ENCODE measurements at regions not wholly inside any gene's neighbourhood (a gene's known extent, or its start where the extent isn't known, plus 50 kb on each side); places are given as distances from the start of the nearest gene placed in this dataset.
A peak's percentile ranks its signal among the peaks of the same experiment; 100 is the strongest.

- no peak overlapping the region for H2BK120ac ChIP-seq (ENCODE audit: low read depth, low read length)
- no peak for DNase-seq
- no peak overlapping the region for H2BK15ac ChIP-seq (replicated peaks; ENCODE audit: low read depth)
- H3K4me3 ChIP-seq (ENCODE audit: low read length) = no peak overlapping the region
- H3K4me1 ChIP-seq (ENCODE audit: control insufficient read depth, low read depth, low read length) = no peaks in the 10 kb centered on the region
- no peak overlapping the region for H3K23ac ChIP-seq (ENCODE audit: low read length)
- no peak overlapping the region for H3K4ac ChIP-seq (ENCODE audit: low read depth, low read length)
- no peak overlapping the region for H4K5ac ChIP-seq (ENCODE audit: low read length)
- H2AK5ac ChIP-seq (ENCODE audit: low read length) = no peak overlapping the region
- no peak overlapping the region for H3K56ac ChIP-seq (ENCODE audit: low read length)
- no peak overlapping the region for H3K18ac ChIP-seq (ENCODE audit: low read length)
- H3K27ac ChIP-seq (ENCODE audit: low read depth, low read length) = no peak overlapping the region
- no peak overlapping the region for H2BK5ac ChIP-seq (ENCODE audit: low read length)
- no peak overlapping the region for H3K4me2 ChIP-seq (ENCODE audit: low read length)
- H3K79me2 ChIP-seq (ENCODE audit: control insufficient read depth, insufficient read depth, low read length) = no peaks in the 10 kb centered on the region
- H3K36me3 ChIP-seq (ENCODE audit: control insufficient read depth, insufficient read depth, low read length) = no peaks in the 10 kb centered on the region
- H3K27me3 ChIP-seq (ENCODE audit: insufficient read depth, low read length, poor library complexity) = no peaks in the 10 kb centered on the region
- H4K8ac ChIP-seq (ENCODE audit: low read depth, low read length) = no peak overlapping the region
- H3K79me1 ChIP-seq (ENCODE audit: low read length) = no peaks in the 10 kb centered on the region
- no peak overlapping the region for H3K9ac ChIP-seq (ENCODE audit: low read length)
Observed at GRCh38 chr10:30786131-30786530, 156.6 kb upstream of the LYZL2 start.

- no peak overlapping the region for H3K27ac ChIP-seq (ENCODE audit: low read depth, low read length)
- no peak overlapping the region for H3K23ac ChIP-seq (ENCODE audit: low read length)
- no peak overlapping the region for H2BK120ac ChIP-seq (ENCODE audit: low read depth, low read length)
- no peaks in the 10 kb centered on the region for H3K79me1 ChIP-seq (ENCODE audit: low read length)
- no peaks in the 10 kb centered on the region for H3K79me2 ChIP-seq (ENCODE audit: control insufficient read depth, insufficient read depth, low read length)
- H3K9ac ChIP-seq (ENCODE audit: low read length) = peak overlapping the region; percentile 60
- H3K56ac ChIP-seq (ENCODE audit: low read length) = peak overlapping the region; percentile 66
- H3K27me3 ChIP-seq (ENCODE audit: insufficient read depth, low read length, poor library complexity) = no peaks in the 10 kb centered on the region
- WGBS (ENCODE audit: extremely low coverage, insufficient coverage, low lambda C conversion rate) = no CpG with 5 or more reads among the region's 63 CpGs
- H3K4me3 ChIP-seq (ENCODE audit: low read length) = peak overlapping the region; percentile 39
- H3K4ac ChIP-seq (ENCODE audit: low read depth, low read length) = no peak overlapping the region
- no peak overlapping the region for H2AK5ac ChIP-seq (ENCODE audit: low read length)
- H3K18ac ChIP-seq (ENCODE audit: low read length) = peak overlapping the region; percentile 43
- no peaks in the 10 kb centered on the region for H3K4me1 ChIP-seq (ENCODE audit: control insufficient read depth, low read depth, low read length)
- H4K5ac ChIP-seq (ENCODE audit: low read length) = no peak overlapping the region
- H3K36me3 ChIP-seq (ENCODE audit: control insufficient read depth, insufficient read depth, low read length) = no peaks in the 10 kb centered on the region
- no peak overlapping the region for H2BK5ac ChIP-seq (ENCODE audit: low read length)
- no peak overlapping the region for H2BK15ac ChIP-seq (replicated peaks; ENCODE audit: low read depth)
- no peak overlapping the region for H4K8ac ChIP-seq (ENCODE audit: low read depth, low read length)
- peak; percentile 95 for DNase-seq
- peak overlapping the region; percentile 42 for H3K4me2 ChIP-seq (ENCODE audit: low read length)
Observed at GRCh38 chr10:30784897-30785605, 155.5 kb upstream of the LYZL2 start.

GRCh38 chr10:30784524-30784896 is 155.0 kb upstream of the LYZL2 start:
- no peak overlapping the region for H4K5ac ChIP-seq (ENCODE audit: low read length)
- no peak overlapping the region for H4K8ac ChIP-seq (ENCODE audit: low read depth, low read length)
- no peaks in the 10 kb centered on the region for H3K79me2 ChIP-seq (ENCODE audit: control insufficient read depth, insufficient read depth, low read length)
- H2AK5ac ChIP-seq (ENCODE audit: low read length) = no peak overlapping the region
- H3K27ac ChIP-seq (ENCODE audit: low read depth, low read length) = no peak overlapping the region
- no peak for DNase-seq
- H2BK5ac ChIP-seq (ENCODE audit: low read length) = no peak overlapping the region
- H3K27me3 ChIP-seq (ENCODE audit: insufficient read depth, low read length, poor library complexity) = no peaks in the 10 kb centered on the region
- peak overlapping the region; percentile 60 for H3K9ac ChIP-seq (ENCODE audit: low read length)
- H2BK120ac ChIP-seq (ENCODE audit: low read depth, low read length) = no peak overlapping the region
- H3K79me1 ChIP-seq (ENCODE audit: low read length) = no peaks in the 10 kb centered on the region
- peak overlapping the region; percentile 42 for H3K4me2 ChIP-seq (ENCODE audit: low read length)
- H3K4ac ChIP-seq (ENCODE audit: low read depth, low read length) = peak overlapping the region; percentile 70
- no peak overlapping the region for H3K23ac ChIP-seq (ENCODE audit: low read length)
- peak overlapping the region; percentile 66 for H3K56ac ChIP-seq (ENCODE audit: low read length)
- no peaks in the 10 kb centered on the region for H3K36me3 ChIP-seq (ENCODE audit: control insufficient read depth, insufficient read depth, low read length)
- no CpG with 5 or more reads among the region's 5 CpGs for WGBS (ENCODE audit: extremely low coverage, insufficient coverage, low lambda C conversion rate)
- peak overlapping the region; percentile 39 for H3K4me3 ChIP-seq (ENCODE audit: low read length)
- peak overlapping the region; percentile 42 for H3K18ac ChIP-seq (ENCODE audit: low read length)
- no peak overlapping the region for H2BK15ac ChIP-seq (replicated peaks; ENCODE audit: low read depth)
- no peaks in the 10 kb centered on the region for H3K4me1 ChIP-seq (ENCODE audit: control insufficient read depth, low read depth, low read length)

GRCh38 chr10:30783939-30784501 is 154.5 kb upstream of the LYZL2 start:
- Histone ChIP-seq H3K4me2 (ENCODE audit: low read length) (peak overlapping the region; percentile 64), H3K79me1 (ENCODE audit: low read length) (no peaks in the 10 kb centered on the region), H4K5ac (ENCODE audit: low read length) (no peak overlapping the region), H2BK120ac (ENCODE audit: low read depth, low read length) (no peak overlapping the region), H3K56ac (ENCODE audit: low read length) (peak overlapping the region; percentile 68), H3K4ac (ENCODE audit: low read depth, low read length) (peak overlapping the region; percentile 70), H3K23ac (ENCODE audit: low read length) (no peak overlapping the region), H2BK5ac (ENCODE audit: low read length) (no peak overlapping the region), H3K79me2 (ENCODE audit: control insufficient read depth, insufficient read depth, low read length) (no peaks in the 10 kb centered on the region), H3K27ac (ENCODE audit: low read depth, low read length) (no peak overlapping the region), H4K8ac (ENCODE audit: low read depth, low read length) (no peak overlapping the region), H3K4me3 (ENCODE audit: low read length) (peak overlapping the region; percentile 32), H3K27me3 (ENCODE audit: insufficient read depth, low read length, poor library complexity) (no peaks in the 10 kb centered on the region), H2AK5ac (ENCODE audit: low read length) (no peak overlapping the region), H2BK15ac (replicated peaks; ENCODE audit: low read depth) (no peak overlapping the region), H3K36me3 (ENCODE audit: control insufficient read depth, insufficient read depth, low read length) (no peaks in the 10 kb centered on the region), H3K18ac (ENCODE audit: low read length) (peak overlapping the region; percentile 42), H3K4me1 (ENCODE audit: control insufficient read depth, low read depth, low read length) (no peaks in the 10 kb centered on the region), H3K9ac (ENCODE audit: low read length) (peak overlapping the region; percentile 48)
- WGBS (ENCODE audit: extremely low coverage, insufficient coverage, low lambda C conversion rate) = no CpG with 5 or more reads among the region's 18 CpGs
- peak; percentile 94 for DNase-seq

- H3K36me3 ChIP-seq (ENCODE audit: control insufficient read depth, insufficient read depth, low read length) = no peaks in the 10 kb centered on the region
- DNase-seq = peak; percentile 61
- no CpG with 5 or more reads among the region's 15 CpGs for WGBS (ENCODE audit: extremely low coverage, insufficient coverage, low lambda C conversion rate)
Observed at GRCh38 chr10:30782537-30783461, 153.2 kb upstream of the LYZL2 start.

More at GRCh38 chr10:30782537-30783461, 153.2 kb upstream of the LYZL2 start:
- no peak overlapping the region for H2AK5ac ChIP-seq (ENCODE audit: low read length)
- H3K4me2 ChIP-seq (ENCODE audit: low read length) = no peak overlapping the region
- H3K27me3 ChIP-seq (ENCODE audit: insufficient read depth, low read length, poor library complexity) = no peaks in the 10 kb centered on the region
- no peak overlapping the region for H3K4ac ChIP-seq (ENCODE audit: low read depth, low read length)
- no peak overlapping the region for H2BK5ac ChIP-seq (ENCODE audit: low read length)
- H3K79me2 ChIP-seq (ENCODE audit: control insufficient read depth, insufficient read depth, low read length) = no peaks in the 10 kb centered on the region
- H2BK120ac ChIP-seq (ENCODE audit: low read depth, low read length) = no peak overlapping the region
- H3K18ac ChIP-seq (ENCODE audit: low read length) = peak overlapping the region; percentile 13
- no peak overlapping the region for H3K23ac ChIP-seq (ENCODE audit: low read length)
- H3K9ac ChIP-seq (ENCODE audit: low read length) = no peak overlapping the region
- no peaks in the 10 kb centered on the region for H3K4me1 ChIP-seq (ENCODE audit: control insufficient read depth, low read depth, low read length)
- peak overlapping the region; percentile 31 for H3K56ac ChIP-seq (ENCODE audit: low read length)
- no peak overlapping the region for H2BK15ac ChIP-seq (replicated peaks; ENCODE audit: low read depth)
- no peak overlapping the region for H4K5ac ChIP-seq (ENCODE audit: low read length)
- H3K4me3 ChIP-seq (ENCODE audit: low read length) = no peak overlapping the region
- no peaks in the 10 kb centered on the region for H3K79me1 ChIP-seq (ENCODE audit: low read length)
- no peak overlapping the region for H4K8ac ChIP-seq (ENCODE audit: low read depth, low read length)
- no peak overlapping the region for H3K27ac ChIP-seq (ENCODE audit: low read depth, low read length)

Data from mesendoderm (in vitro differentiated cells).